ENCODE measurements at regions not wholly inside any gene's neighbourhood (a gene's known extent, or its start where the extent isn't known, plus 50 kb on each side); places are given as distances from the start of the nearest gene placed in this dataset.

- TF ChIP-seq RAD21 (IDR thresholded peaks at IDR 0.05; ENCODE audit: low read depth) (no peak), CEBPB (IDR thresholded peaks at IDR 0.05) (no peak), EP300 (IDR thresholded peaks at IDR 0.05; ENCODE audit: borderline replicate concordance) (no peak), YY1 (IDR thresholded peaks at IDR 0.05; ENCODE audit: low read depth) (no peak)
These were observed 855.5 kb upstream of the SEMA6D start for GRCh38 chr15:46861796-46862195.
